Upper lobe of right lung (tissue), 1 donor: ENCODE measurements at regions not wholly inside any gene's neighbourhood (a gene's known extent, or its start where the extent isn't known, plus 50 kb on each side); places are given as distances from the start of the nearest gene placed in this dataset.

Experiments
- ATAC-seq: fragments of 200-7000 bp; cut with Tn5 transposase; one replicate; pipeline ENCODE4 v1.9.1; 2020; ENCODE audit warnings: mild to moderate bottlenecking, moderate library complexity
- DNase-seq: peaks from one replicate; pipeline ENCODE4 v3.0.0-alpha.2; 2020
- H3K27ac ChIP-seq: fragments of 200-600 bp; one replicate; pipeline ENCODE4 v1.8.0; 2022
- H3K27me3 ChIP-seq: fragments of 200-600 bp; one replicate; pipeline ENCODE4 v1.8.0; 2022; ENCODE audit warnings: mild to moderate bottlenecking
- H3K36me3 ChIP-seq: fragments of 200-600 bp; one replicate; pipeline ENCODE4 v1.8.0; 2022
- H3K4me1 ChIP-seq: fragments of 200-600 bp; one replicate; pipeline ENCODE4 v1.8.0; 2022
- H3K4me3 ChIP-seq: fragments of 200-600 bp; one replicate; pipeline ENCODE4 v1.8.0; 2022; ENCODE audit warnings: mild to moderate bottlenecking
- H3K9me3 ChIP-seq: fragments of 200-600 bp; one replicate; pipeline ENCODE4 v1.8.0; 2022
- intact Hi-C: fragments of 100-400 bp; cut with DNase I; formaldehyde crosslinking; loops from one replicate; pipeline ENCODE4 v1.11.0; 2022
- TF ChIP-seq, protein P1 (sequence below): fragments of 200-600 bp; IDR thresholded peaks from one replicate; pipeline ENCODE4 v1.8.0; 2022; ENCODE audit warnings: antibody characterized with exemption
- donor health status: DM: no; HTN: yes; CAD: no; lungs with severe emphysema.

DNA sequence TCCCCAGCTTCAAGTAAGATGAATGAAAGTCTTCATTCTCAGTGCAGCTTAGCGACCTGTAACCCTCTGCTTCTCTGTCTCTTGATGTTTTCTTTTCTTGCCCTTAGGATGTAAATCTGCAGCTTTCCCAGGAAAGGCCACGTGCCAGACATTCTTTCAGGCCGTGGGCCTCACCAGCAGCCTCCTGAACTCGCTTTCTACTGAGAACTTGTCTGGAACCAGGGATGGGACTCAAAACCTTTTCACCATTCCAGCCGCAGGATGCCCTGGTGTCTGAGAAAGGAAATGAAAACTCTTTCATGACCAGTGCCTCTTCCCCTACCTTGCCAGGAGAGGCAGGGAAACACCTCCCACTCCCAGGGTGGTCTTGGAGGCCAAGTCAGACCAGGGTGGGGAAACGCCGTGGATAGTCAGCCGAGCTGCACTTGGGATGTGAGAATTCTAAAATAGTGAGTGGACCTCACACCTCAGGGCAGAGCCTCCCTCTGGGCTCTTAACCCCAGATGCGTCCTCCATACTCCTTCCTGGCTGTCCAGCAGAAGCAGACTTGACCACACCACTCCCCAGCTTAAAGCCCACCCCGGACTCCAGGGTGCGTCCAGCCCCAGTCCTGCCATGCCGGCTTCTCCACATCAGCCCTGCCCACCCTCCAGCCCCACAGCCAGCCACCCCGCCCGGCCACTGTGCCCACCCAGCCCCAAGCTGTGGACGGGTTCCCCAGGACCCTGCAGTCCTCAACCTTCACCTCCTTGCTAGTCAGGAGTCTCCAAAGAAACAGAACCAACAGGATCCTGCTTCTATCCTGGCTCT is 115.5 kb downstream of the TWIST2 start:
- no peaks in the 10 kb centered on the region for H3K4me1 ChIP-seq
- TF ChIP-seq, protein P1, sequence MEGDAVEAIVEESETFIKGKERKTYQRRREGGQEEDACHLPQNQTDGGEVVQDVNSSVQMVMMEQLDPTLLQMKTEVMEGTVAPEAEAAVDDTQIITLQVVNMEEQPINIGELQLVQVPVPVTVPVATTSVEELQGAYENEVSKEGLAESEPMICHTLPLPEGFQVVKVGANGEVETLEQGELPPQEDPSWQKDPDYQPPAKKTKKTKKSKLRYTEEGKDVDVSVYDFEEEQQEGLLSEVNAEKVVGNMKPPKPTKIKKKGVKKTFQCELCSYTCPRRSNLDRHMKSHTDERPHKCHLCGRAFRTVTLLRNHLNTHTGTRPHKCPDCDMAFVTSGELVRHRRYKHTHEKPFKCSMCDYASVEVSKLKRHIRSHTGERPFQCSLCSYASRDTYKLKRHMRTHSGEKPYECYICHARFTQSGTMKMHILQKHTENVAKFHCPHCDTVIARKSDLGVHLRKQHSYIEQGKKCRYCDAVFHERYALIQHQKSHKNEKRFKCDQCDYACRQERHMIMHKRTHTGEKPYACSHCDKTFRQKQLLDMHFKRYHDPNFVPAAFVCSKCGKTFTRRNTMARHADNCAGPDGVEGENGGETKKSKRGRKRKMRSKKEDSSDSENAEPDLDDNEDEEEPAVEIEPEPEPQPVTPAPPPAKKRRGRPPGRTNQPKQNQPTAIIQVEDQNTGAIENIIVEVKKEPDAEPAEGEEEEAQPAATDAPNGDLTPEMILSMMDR: no peak
- intact Hi-C loops: no loop called here
- H3K36me3 ChIP-seq: no peaks in the 10 kb centered on the region
- H3K4me3 ChIP-seq: no peak overlapping the region
- no peaks in the 10 kb centered on the region for H3K27me3 ChIP-seq
- ATAC-seq (no peak), DNase-seq (no peak)
- H3K9me3 ChIP-seq: no peaks in the 10 kb centered on the region
- H3K27ac ChIP-seq: no peak overlapping the region

DNA sequence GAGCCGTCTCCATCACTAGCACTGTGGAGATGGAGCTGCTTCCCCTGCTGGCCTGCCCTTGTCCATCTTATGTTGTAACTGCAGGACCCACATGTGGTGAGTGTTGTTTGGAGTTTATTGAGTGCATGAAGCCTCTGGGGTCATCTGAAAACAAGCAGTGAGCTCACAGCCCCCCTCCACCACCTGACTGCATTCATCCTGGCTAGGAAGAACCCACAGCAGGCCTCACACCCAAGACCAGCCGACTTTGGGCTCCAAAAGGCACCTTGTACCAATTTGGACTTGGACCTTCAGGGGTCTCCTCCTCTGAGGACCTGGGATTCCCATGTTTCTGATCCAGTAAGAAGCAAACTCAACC is 116.1 kb downstream of the TWIST2 start:
- no peaks in the 10 kb centered on the region for H3K36me3 ChIP-seq
- ATAC-seq (no peak), DNase-seq (no peak)
- H3K9me3 ChIP-seq: no peaks in the 10 kb centered on the region
- no peaks in the 10 kb centered on the region for H3K27me3 ChIP-seq
- TF ChIP-seq, protein P1: no peak
- intact Hi-C loops: no loop called here
- no peaks in the 10 kb centered on the region for H3K4me1 ChIP-seq
- no peak overlapping the region for H3K4me3 ChIP-seq
- no peak overlapping the region for H3K27ac ChIP-seq

DNA sequence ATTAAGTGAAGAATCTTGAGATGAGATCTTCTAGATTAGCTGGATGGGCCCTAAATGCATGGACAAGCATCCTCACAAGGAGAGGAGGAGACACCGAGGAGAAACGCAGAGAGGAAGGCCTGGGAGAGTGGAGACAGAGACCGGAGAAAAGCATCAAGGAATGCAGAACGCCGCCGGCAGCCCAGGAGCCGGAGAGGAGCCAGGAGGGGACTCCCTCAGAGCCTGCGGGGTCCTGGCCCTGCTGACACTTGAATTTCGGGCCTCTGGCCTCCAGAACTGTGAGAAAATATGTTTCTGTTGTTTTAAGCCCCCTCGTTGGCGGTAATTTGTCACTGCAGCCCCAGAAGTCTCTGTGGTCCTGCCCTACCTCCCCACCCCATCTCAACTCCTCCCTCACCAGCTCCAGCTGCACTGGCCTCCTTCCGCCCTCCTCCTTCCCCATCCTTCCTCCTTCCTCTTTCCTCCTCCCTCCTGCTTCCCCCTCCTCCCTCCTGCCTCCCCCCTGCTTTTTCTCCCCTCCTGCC is 116.7 kb downstream of the TWIST2 start:
- no peak for DNase-seq
- intact Hi-C loops: no loop called here
- Histone ChIP-seq H3K9me3 (no peaks in the 10 kb centered on the region), H3K4me1 (no peaks in the 10 kb centered on the region), H3K27me3 (no peaks in the 10 kb centered on the region), H3K27ac (no peak overlapping the region), H3K36me3 (no peaks in the 10 kb centered on the region), H3K4me3 (no peak overlapping the region)
- ATAC-seq: no peak
- TF ChIP-seq, protein P1: no peak

DNA sequence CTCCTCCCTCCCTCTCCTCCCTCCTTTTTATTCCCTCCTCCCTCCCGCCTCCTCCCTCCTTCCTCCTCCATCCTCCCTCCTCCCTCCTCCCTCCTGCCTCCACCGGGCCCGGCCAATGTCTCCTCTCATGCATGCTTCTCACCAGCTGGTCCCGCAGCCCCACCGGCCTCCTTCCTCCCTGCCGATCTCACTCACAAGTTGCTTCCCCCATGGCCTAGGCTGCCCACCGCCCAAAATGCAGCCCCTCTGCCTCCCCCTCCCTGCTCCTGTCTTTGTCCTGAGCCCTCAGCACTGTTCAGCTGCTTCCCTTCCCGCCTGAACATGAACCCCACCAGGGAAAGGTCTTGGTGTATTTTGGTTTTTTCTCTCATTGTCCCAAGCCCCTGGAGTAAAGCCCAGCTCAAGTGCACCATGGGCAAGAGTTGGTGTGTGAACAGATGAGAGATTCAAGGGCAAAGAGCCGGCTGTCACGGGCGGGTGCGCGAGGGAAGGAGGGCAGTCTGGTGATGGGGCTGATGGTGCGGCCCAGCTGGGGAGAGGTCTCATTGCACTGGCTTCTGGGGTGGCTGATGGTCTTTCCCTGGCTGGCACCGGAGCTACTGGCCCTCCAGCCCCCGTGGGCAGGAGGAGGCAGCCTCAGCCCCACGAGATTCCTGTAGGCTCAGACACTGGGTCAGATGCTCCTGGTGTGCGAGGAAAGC is 117.6 kb downstream of the TWIST2 start:
- TF ChIP-seq, protein P1: no peak
- intact Hi-C loops: no loop called here
- no peaks in the 10 kb centered on the region for H3K4me1 ChIP-seq
- ATAC-seq (no peak), DNase-seq (no peak)
- no peak overlapping the region for H3K27ac ChIP-seq
- H3K9me3 ChIP-seq: no peaks in the 10 kb centered on the region
- H3K27me3 ChIP-seq: no peaks in the 10 kb centered on the region
- no peaks in the 10 kb centered on the region for H3K36me3 ChIP-seq
- no peak overlapping the region for H3K4me3 ChIP-seq

DNA sequence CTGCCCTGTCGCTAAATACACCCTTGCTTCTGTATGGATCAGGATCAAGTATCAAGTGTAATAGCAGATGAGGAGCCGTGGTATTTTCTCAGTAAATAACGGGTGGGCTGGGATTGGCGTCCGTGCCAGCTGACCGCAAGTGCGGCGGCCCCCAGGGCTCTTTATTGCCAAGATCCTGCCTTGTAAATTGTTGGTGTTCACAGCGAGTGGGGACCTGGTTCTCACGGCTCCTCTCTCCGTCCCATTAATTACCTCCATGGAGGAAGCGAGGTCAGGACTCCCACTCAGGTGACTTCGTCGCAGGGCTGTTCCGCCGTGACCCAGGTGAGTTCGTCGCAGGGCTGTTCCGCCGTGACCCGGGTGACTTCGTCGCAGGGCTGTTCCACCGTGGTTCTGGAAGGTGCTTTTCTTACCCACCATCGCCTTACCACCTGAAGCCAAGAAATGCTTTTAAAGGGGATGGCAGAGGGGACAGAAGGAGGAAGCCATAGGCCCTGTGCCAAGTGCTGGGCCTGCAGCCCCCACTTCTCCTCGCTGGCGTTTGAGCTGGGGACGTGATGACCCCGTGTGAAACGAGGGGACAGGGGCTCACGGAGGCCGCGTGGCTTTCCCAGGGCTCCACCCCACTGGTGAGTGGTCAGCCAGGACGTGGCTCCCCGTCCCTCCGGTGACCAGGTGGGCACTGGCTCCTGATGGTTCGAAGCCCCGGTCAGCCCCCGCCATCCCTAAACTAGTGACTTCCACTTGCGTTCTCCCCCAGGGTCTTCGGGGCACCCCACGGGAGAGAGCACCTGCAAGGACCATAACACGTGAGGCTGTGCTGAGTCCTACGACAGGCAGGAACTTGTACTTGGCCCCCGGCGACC is 118.4 kb downstream of the TWIST2 start:
- ATAC-seq (no peak), DNase-seq (no peak)
- Histone ChIP-seq H3K36me3 (no peaks in the 10 kb centered on the region), H3K4me3 (no peak overlapping the region), H3K27ac (no peak overlapping the region), H3K27me3 (peaks cover 2% of the 10 kb centered on the region), H3K9me3 (no peaks in the 10 kb centered on the region), H3K4me1 (no peaks in the 10 kb centered on the region)
- intact Hi-C loops: no loop called here
- TF ChIP-seq, protein P1: no peak
